ENCODE measurements at regions not wholly inside any gene's neighbourhood (a gene's known extent, or its start where the extent isn't known, plus 50 kb on each side); places are given as distances from the start of the nearest gene placed in this dataset.

DNA sequence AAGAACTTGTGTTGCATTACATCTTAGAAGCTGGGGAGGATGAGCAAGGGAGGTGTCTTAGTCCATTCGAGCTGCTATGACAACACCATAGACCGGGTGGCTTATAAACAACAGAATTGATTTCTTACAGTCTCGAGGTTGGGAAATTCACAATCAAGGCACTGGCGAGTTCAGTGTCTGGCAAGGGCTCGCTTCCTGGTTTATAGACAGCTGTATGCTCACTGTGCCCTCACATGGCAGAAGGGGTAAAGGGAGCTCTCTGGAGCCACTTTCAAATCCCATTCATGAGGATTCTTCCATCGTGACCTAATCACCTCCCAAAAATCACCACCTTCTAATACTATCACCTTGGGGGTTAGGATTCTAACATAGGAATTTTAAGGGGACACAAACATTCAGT lies 150.0 kb upstream of the NECTIN1 start:
- TF ChIP-seq, protein P1, sequence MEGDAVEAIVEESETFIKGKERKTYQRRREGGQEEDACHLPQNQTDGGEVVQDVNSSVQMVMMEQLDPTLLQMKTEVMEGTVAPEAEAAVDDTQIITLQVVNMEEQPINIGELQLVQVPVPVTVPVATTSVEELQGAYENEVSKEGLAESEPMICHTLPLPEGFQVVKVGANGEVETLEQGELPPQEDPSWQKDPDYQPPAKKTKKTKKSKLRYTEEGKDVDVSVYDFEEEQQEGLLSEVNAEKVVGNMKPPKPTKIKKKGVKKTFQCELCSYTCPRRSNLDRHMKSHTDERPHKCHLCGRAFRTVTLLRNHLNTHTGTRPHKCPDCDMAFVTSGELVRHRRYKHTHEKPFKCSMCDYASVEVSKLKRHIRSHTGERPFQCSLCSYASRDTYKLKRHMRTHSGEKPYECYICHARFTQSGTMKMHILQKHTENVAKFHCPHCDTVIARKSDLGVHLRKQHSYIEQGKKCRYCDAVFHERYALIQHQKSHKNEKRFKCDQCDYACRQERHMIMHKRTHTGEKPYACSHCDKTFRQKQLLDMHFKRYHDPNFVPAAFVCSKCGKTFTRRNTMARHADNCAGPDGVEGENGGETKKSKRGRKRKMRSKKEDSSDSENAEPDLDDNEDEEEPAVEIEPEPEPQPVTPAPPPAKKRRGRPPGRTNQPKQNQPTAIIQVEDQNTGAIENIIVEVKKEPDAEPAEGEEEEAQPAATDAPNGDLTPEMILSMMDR (conservative IDR thresholded peaks at IDR 0.05) = no peak
- no peak overlapping the region for H3K4me3 Mint-ChIP-seq
- H3K4me2 ChIP-seq (ENCODE audit: insufficient read depth, insufficient read length, low read length) = no peak overlapping the region

More for the DNA sequence above, 150.0 kb upstream of the NECTIN1 start:
- Histone ChIP-seq H3K27me3 (ENCODE audit: insufficient read depth, low read length) (no peaks in the 10 kb centered on the region), H3K4ac (ENCODE audit: low read depth, low read length) (no peak overlapping the region), H3K18ac (ENCODE audit: insufficient read length, low read depth, low read length) (no peak overlapping the region), H2AFZ (ENCODE audit: low read length) (no peak overlapping the region), H2BK20ac (ENCODE audit: low read depth, low read length, poor library complexity, severe bottlenecking) (no peak overlapping the region), H2BK15ac (ENCODE audit: low read depth, low read length) (no peak overlapping the region), H3K79me2 (ENCODE audit: insufficient read depth, low read length) (no peaks in the 10 kb centered on the region), H2AK5ac (ENCODE audit: insufficient read length, low read length) (no peak overlapping the region), H4K91ac (ENCODE audit: insufficient read length, low read depth, low read length) (no peak overlapping the region), H4K5ac (ENCODE audit: insufficient read length, low read depth, low read length) (no peak overlapping the region), H3K9me3 (ENCODE audit: control insufficient read depth, low read depth, low read length) (no peaks in the 10 kb centered on the region), H3K79me1 (ENCODE audit: insufficient read depth, low read depth, low read length, poor library complexity, severe bottlenecking) (no peaks in the 10 kb centered on the region), H3K23me2 (ENCODE audit: insufficient read length, low read depth, low read length, poor library complexity, severe bottlenecking) (no peaks in the 10 kb centered on the region), H2BK5ac (ENCODE audit: insufficient read length, low read length) (no peak overlapping the region), H3K27ac (ENCODE audit: insufficient read length, low read depth, low read length) (no peak overlapping the region), H3K9ac (ENCODE audit: extremely low read depth, insufficient read length, low read length) (no peak overlapping the region), H3K23ac (ENCODE audit: insufficient read length, low read depth, low read length) (no peak overlapping the region), H2BK120ac (ENCODE audit: low read depth, low read length, poor library complexity, severe bottlenecking) (no peak overlapping the region), H3K14ac (ENCODE audit: insufficient read depth, low read length) (no peak overlapping the region), H4K8ac (replicated peaks; ENCODE audit: insufficient read length, low read depth, low read length) (no peak overlapping the region), H4K20me1 (ENCODE audit: control insufficient read depth, insufficient read depth, insufficient read length) (no peaks in the 10 kb centered on the region), H3K56ac (ENCODE audit: insufficient read length, low read depth, low read length) (no peak overlapping the region), H3K4me1 (ENCODE audit: insufficient read depth, low read length) (no peaks in the 10 kb centered on the region), H2BK12ac (ENCODE audit: insufficient read length, low read depth, low read length) (no peak overlapping the region), H3T11ph (ENCODE audit: low read length) (no peak overlapping the region)
- Mint-ChIP-seq H3K9me3 (no peaks in the 10 kb centered on the region), H3K27me3 (ENCODE audit: low read depth) (peaks cover 5% of the 10 kb centered on the region; the same call in 1 of the 2 replicates), H3K36me3 (ENCODE audit: insufficient read depth in 1 of 3, low read depth in 3 of 3) (no peaks in the 10 kb centered on the region), H3K27ac (no peak overlapping the region), H3K4me1 (peaks cover 23 to 29% of the 10 kb centered on the region in 2 experiments)
- DNase-seq = no peak
- WGBS (ENCODE audit: extremely low coverage, insufficient read length, low lambda C conversion rate) = no CpG with 5 or more reads among the region's 6 CpGs
